ENCODE measurements at regions not wholly inside any gene's neighbourhood (a gene's known extent, or its start where the extent isn't known, plus 50 kb on each side); places are given as distances from the start of the nearest gene placed in this dataset.
A peak's percentile ranks its signal among the peaks of the same experiment; 100 is the strongest.

- TF ChIP-seq EZH2 (IDR thresholded peaks at IDR 0.05; ENCODE audit: low read length, missing control alignments): no peak
- TF ChIP-seq CTCF (conservative IDR thresholded peaks at IDR 0.05 in 1 of 2, IDR thresholded peaks at IDR 0.05 in 1 of 2; ENCODE audit: low read depth in 1 of 2, low read length in 2 of 2): peak; percentile 82 to 87
Measured at GRCh38 chr3:161559177-161559998, 62.8 kb downstream of the OTOL1 start.
